Psoas muscle (tissue), 7 donors: ENCODE measurements at regions not wholly inside any gene's neighbourhood (a gene's known extent, or its start where the extent isn't known, plus 50 kb on each side); places are given as distances from the start of the nearest gene placed in this dataset.

ENCODE experiments used
- ATAC-seq, 4 donors: fragments of 200-7000 bp; cut with Tn5 transposase; one replicate each; pipeline ENCODE4 v1.9.1; 2020; ENCODE audit warnings: moderate library complexity in 3 of 4, mild to moderate bottlenecking in 2 of 4
- DNase-seq, 2 donors: peaks; one replicate each; pipeline ENCODE4 v3.0.0-alpha.2; 2020
- H3K27ac ChIP-seq: fragments of 200-600 bp; one replicate; pipeline ENCODE4 v1.8.0; 2022
- H3K27me3 ChIP-seq, 3 donors: fragments of 200-600 bp in 1 of 3; one replicate each; pipeline versions ENCODE4 v1.6.1 to v1.8.0; 2013 to 2022; ENCODE audit warnings: low read length in 2 of 3, mild to moderate bottlenecking in 2 of 3, moderate library complexity in 1 of 3; ENCODE audit not compliant: insufficient read depth in 3 of 3
- H3K36me3 ChIP-seq, 2 donors: fragments of 200-600 bp in 1 of 2; one replicate each; pipeline versions ENCODE4 v1.6.1 to v1.8.0; 2013 to 2022; ENCODE audit warnings: low read depth in 1 of 2, mild to moderate bottlenecking in 1 of 2, moderate library complexity in 1 of 2; ENCODE audit not compliant: insufficient read depth in 1 of 2
- H3K4me1 ChIP-seq: fragments of 200-600 bp; one replicate; pipeline ENCODE4 v1.8.0; 2022
- H3K4me3 ChIP-seq: fragments of 200-600 bp; one replicate; pipeline ENCODE4 v1.8.0; 2022; ENCODE audit warnings: mild to moderate bottlenecking
- H3K9me3 ChIP-seq: fragments of 200-600 bp; one replicate; pipeline ENCODE4 v1.8.0; 2022
- WGBS, 3 donors: extraction: QIAGEN DNeasy Blood & Tissue Kit; methylation state at CpG; one replicate each; pipeline versions ENCODE4 v1.1.6 to v1.1.7; 2013; 5-methylcytosine and 5-hydroxymethylcytosine counted together
- intact Hi-C, 2 donors: fragments of 100-400 bp; cut with DNase I; formaldehyde crosslinking; loops; one replicate each; pipeline versions ENCODE4 v1.11.0 to v1.14.2; 2022
- TF ChIP-seq, protein P1 (sequence below): fragments of 200-600 bp; IDR thresholded peaks from one replicate; pipeline ENCODE4 v1.8.0; 2022; ENCODE audit warnings: antibody characterized with exemption
- donor health status: healthy with polysubstance abuse.
- donor health status: DM: no; HTN: no; CAD: no; lungs with moderate emphysema.
- donor health status: Bipolar disorder and iron deficiency.
- donor health status: healthy.
- donor health status: DM: yes; HTN: yes; CAD: no.
- donor health status: DM: no; HTN: no; CAD: no.
- donor health status: DM: yes; HTN: yes; CAD: no.

DNA sequence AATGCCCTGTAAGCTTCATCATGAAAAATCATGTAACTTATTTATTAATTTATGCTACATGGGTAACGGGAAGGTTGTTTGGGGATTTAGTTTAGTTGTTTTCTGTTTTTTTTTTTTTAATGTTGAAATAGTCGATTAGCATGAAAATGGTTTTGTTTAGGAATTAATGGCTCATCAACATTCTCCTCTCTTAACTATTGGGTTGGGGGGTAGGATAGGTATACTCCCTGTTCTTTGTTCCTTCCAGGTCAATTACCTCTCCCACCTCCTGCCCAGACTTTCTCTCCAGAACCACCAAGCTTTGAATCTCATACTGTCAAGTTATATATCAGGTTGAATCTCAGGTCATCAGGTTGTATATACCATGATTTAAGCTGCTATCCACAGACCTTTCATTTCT is 568.7 kb upstream of the DSEL start:
- WGBS, 3 donors: 56 to 74% (median 68%) methylated on average over 2 of the region's 2 CpGs
- no peak for ATAC-seq
- Histone ChIP-seq H3K27ac (no peak overlapping the region), H3K4me3 (no peak overlapping the region), H3K36me3 (no peaks in the 10 kb centered on the region), H3K9me3 (no peaks in the 10 kb centered on the region), H3K4me1 (no peaks in the 10 kb centered on the region), H3K27me3 (no peaks in the 10 kb centered on the region)
- no peak for DNase-seq
- intact Hi-C loops: no loop called here
- TF ChIP-seq, protein P1, sequence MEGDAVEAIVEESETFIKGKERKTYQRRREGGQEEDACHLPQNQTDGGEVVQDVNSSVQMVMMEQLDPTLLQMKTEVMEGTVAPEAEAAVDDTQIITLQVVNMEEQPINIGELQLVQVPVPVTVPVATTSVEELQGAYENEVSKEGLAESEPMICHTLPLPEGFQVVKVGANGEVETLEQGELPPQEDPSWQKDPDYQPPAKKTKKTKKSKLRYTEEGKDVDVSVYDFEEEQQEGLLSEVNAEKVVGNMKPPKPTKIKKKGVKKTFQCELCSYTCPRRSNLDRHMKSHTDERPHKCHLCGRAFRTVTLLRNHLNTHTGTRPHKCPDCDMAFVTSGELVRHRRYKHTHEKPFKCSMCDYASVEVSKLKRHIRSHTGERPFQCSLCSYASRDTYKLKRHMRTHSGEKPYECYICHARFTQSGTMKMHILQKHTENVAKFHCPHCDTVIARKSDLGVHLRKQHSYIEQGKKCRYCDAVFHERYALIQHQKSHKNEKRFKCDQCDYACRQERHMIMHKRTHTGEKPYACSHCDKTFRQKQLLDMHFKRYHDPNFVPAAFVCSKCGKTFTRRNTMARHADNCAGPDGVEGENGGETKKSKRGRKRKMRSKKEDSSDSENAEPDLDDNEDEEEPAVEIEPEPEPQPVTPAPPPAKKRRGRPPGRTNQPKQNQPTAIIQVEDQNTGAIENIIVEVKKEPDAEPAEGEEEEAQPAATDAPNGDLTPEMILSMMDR: no peak

DNA sequence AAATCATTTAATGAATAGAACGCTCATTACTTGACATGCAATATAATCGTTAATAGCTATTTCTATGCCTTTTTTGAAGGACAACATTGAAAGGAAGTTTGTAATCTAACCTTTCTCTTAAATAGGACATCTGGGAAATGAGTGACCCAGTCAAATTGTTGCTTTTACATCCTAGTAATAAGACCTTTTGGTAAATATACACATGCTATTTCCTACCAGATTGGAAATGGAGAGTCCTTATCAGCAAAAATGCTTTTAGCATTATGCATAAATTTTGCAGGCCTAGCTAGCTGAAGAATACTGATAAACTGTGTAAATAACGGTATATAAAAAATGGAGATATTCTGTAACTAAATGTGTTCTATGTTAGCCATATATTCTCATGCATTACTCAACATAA is 567.3 kb upstream of the DSEL start:
- no peak overlapping the region for H3K27ac ChIP-seq
- TF ChIP-seq, protein P1: no peak
- no peaks in the 10 kb centered on the region for H3K36me3 ChIP-seq
- WGBS, 3 donors: 78 to 84% (median 78%) methylated on average over 3 of the region's 3 CpGs
- H3K4me3 ChIP-seq: no peak overlapping the region
- H3K27me3 ChIP-seq: no peaks in the 10 kb centered on the region
- H3K9me3 ChIP-seq: no peaks in the 10 kb centered on the region
- DNase-seq: no peak
- ATAC-seq: no peak
- intact Hi-C loops: no loop called here
- H3K4me1 ChIP-seq: no peaks in the 10 kb centered on the region

DNA sequence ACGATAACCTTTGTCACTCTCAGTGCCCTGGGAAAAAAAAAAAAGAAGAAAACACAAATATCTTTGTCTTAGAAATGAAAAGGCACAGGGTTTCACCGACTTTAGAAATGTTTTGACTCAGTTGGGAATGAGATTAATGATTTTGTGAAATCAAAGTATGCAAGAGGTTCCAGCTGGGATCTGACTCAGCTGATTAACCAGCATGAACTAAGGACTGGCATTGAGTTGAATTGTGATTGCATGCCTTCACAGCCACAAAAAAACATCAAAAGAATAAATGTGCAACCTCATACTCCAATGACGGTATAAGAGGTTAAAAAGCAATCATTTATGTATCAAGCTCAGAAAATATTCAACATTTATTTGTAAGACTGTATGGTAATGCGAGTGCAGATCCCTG is 566.6 kb upstream of the DSEL start:
- no peaks in the 10 kb centered on the region for H3K4me1 ChIP-seq
- 37 to 48% (median 38%) methylated on average over 4 of the region's 4 CpGs for WGBS, 3 donors
- H3K27ac ChIP-seq: no peak overlapping the region
- H3K9me3 ChIP-seq: no peaks in the 10 kb centered on the region
- H3K27me3 ChIP-seq: no peaks in the 10 kb centered on the region
- DNase-seq (no peak), ATAC-seq (no peak)
- TF ChIP-seq, protein P1: no peak
- intact Hi-C loops: no loop called here
- no peaks in the 10 kb centered on the region for H3K36me3 ChIP-seq
- no peak overlapping the region for H3K4me3 ChIP-seq

DNA sequence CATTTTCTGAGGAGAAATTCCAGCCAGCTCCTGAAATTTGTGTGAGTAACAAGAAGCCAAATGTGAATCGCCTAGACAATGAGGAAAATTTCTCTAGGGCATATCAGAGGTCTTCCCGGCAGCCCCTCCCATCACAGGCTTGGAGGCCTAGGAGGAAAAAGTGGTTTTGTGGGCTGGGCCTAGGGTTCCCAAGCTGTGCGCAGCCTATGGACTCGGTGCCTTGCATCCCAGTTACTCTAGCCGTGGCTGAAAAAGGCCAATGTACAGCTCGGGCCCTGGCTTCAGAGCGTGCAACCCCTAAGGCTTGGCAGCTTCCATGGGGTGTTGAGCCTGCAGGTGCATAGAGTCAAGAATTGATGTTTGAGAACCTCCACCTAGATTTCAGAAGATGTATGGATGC is 556.2 kb upstream of the DSEL start:
- H3K4me1 ChIP-seq: no peaks in the 10 kb centered on the region
- H3K4me3 ChIP-seq: no peak overlapping the region
- H3K36me3 ChIP-seq: no peaks in the 10 kb centered on the region
- intact Hi-C loops: no loop called here
- WGBS, 3 donors: 91% methylated on average over 7 of the region's 7 CpGs
- TF ChIP-seq, protein P1: no peak
- no peaks in the 10 kb centered on the region for H3K27me3 ChIP-seq
- no peak overlapping the region for H3K27ac ChIP-seq
- no peak for ATAC-seq
- H3K9me3 ChIP-seq: no peaks in the 10 kb centered on the region
- DNase-seq: no peak

DNA sequence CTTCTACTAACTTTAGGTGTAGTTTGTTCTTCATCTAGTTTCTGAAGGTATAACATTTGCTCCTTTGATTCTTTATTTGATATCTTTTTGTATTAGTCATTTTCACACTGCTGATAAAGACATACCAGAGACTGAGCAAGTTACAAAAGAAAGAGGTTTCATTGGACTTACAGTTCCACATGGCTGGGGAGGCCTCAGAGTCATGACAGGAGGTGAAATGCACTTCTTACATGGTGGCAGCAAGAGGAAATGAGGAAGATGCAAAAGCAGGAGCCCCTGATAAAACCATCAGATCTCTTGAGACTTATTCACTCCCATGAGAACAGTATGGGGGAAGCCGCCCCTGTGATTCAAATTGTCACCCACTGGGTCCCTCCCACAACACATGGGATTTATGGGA is 544.4 kb upstream of the DSEL start:
- intact Hi-C loops: no loop called here
- no peak overlapping the region for H3K4me3 ChIP-seq
- H3K9me3 ChIP-seq: no peaks in the 10 kb centered on the region
- ATAC-seq (no peak), DNase-seq (no peak)
- no peaks in the 10 kb centered on the region for H3K4me1 ChIP-seq
- TF ChIP-seq, protein P1: no peak
- H3K36me3 ChIP-seq: no peaks in the 10 kb centered on the region
- 78 to 90% (median 85%) methylated on average over 1 of the region's 1 CpG for WGBS, 3 donors
- no peaks in the 10 kb centered on the region for H3K27me3 ChIP-seq
- no peak overlapping the region for H3K27ac ChIP-seq
